ENCODE measurements at regions not wholly inside any gene's neighbourhood (a gene's known extent, or its start where the extent isn't known, plus 50 kb on each side); places are given as distances from the start of the nearest gene placed in this dataset.

DNA sequence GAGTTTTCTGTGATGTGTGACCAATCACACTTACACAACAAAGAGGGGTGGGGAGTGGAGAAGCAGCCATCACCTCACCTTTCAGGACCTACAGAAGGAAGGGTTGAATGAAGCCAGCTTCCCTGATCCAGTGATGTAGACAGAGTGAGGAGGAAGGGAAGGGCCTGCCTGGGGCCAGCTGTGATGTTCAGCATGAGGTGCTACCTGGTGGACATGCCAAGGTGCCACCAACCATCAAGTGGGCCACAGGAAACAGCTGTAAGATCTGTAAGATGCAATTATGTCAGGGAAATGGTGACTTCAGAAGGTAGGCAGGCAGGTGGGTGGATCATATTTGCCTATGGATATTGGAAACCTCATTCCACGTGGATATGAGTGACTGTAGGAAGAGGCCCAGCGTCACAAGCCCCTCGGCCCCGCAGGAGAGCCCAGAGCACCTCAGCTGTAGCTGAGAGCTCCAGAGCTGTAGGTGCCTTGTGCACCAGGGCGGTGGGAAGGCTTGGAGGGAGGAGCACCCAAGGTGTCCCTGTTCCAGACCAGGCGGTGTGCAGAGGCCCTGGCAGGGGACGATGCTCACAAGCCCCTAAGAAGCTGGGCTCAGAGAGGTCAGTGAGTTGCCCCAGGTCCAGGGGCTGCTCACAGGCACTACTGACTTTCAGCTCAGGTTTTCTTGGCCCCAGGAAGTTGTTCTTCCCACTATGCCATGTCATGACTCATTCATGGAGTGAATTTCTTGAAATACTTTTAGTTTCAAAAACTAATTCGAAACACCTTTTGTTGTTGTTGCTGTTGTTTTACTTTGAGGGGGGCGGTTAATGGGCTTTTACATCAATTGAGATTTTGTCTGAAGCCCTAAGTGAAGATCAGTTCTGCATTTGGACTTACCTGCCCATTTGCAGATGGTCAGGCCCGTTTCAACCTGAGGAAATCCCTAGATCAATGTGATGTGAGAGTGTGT is 94.2 kb upstream of the ALDH1A3 start:
- intact Hi-C loops (cut with DNase I) = no loop called here
- TF ChIP-seq POLR2A (IDR thresholded peaks at IDR 0.05) (no peak), CTCF (IDR thresholded peaks at IDR 0.05) (no peak), EP300 (IDR thresholded peaks at IDR 0.05) (no peak)
- no peaks in the 10 kb centered on the region for H3K27me3 ChIP-seq
- H3K4me1 ChIP-seq (ENCODE audit: insufficient read depth) = no peaks in the 10 kb centered on the region
- H3K9me3 ChIP-seq = no peaks in the 10 kb centered on the region
- no peak overlapping the region for H3K4me3 ChIP-seq
- H3K27ac ChIP-seq = no peak overlapping the region
- 89 to 91% (median 89%) methylated on average over 10 of the region's 10 CpGs for WGBS, 3 donors
- DNase-seq = peak in 1 of 5 donors; percentile 6
- H3K36me3 ChIP-seq = no peaks in the 10 kb centered on the region

GRCh38 chr15:100786139-100786531 is 93.5 kb upstream of the ALDH1A3 start:
- TF ChIP-seq EP300 (IDR thresholded peaks at IDR 0.05) (no peak), POLR2A (IDR thresholded peaks at IDR 0.05) (no peak), CTCF (IDR thresholded peaks at IDR 0.05) (no peak)
- WGBS, 3 donors = 90 to 95% (median 92%) methylated on average over 5 of the region's 5 CpGs
- Histone ChIP-seq H3K27ac (no peak overlapping the region), H3K36me3 (no peaks in the 10 kb centered on the region), H3K9me3 (no peaks in the 10 kb centered on the region), H3K4me1 (ENCODE audit: insufficient read depth) (no peaks in the 10 kb centered on the region), H3K4me3 (no peak overlapping the region), H3K27me3 (no peaks in the 10 kb centered on the region)
- no peak for DNase-seq
- intact Hi-C loops (cut with DNase I) = no loop called here

- Histone ChIP-seq H3K9me3 (no peaks in the 10 kb centered on the region), H3K27me3 (no peaks in the 10 kb centered on the region), H3K27ac (no peak overlapping the region), H3K36me3 (no peaks in the 10 kb centered on the region), H3K4me3 (no peak overlapping the region), H3K4me1 (ENCODE audit: insufficient read depth) (no peaks in the 10 kb centered on the region)
- WGBS, 3 donors = 88 to 93% (median 91%) methylated on average over 30 of the region's 30 CpGs
- DNase-seq = peak in 1 of 5 donors; percentile 18
- TF ChIP-seq CTCF (IDR thresholded peaks at IDR 0.05) = no peak
- TF ChIP-seq EP300 (IDR thresholded peaks at IDR 0.05) = no peak
- TF ChIP-seq POLR2A (IDR thresholded peaks at IDR 0.05) = no peak
- intact Hi-C loops (cut with DNase I) = no loop called here
Observed at GRCh38 chr15:100786901-100787566, 92.6 kb upstream of the ALDH1A3 start.

- Histone ChIP-seq H3K36me3 (no peaks in the 10 kb centered on the region), H3K27me3 (no peaks in the 10 kb centered on the region), H3K27ac (no peak overlapping the region), H3K9me3 (no peaks in the 10 kb centered on the region), H3K4me3 (no peak overlapping the region), H3K4me1 (ENCODE audit: insufficient read depth) (no peaks in the 10 kb centered on the region)
- 76 to 79% (median 79%) methylated on average over 17 of the region's 17 CpGs for WGBS, 3 donors
- intact Hi-C loops (cut with DNase I) = no loop called here
- peak in 1 of 5 donors; percentile 17 for DNase-seq
- TF ChIP-seq EP300 (IDR thresholded peaks at IDR 0.05) = no peak
- no peak for TF ChIP-seq CTCF (IDR thresholded peaks at IDR 0.05)
- TF ChIP-seq POLR2A (IDR thresholded peaks at IDR 0.05) = no peak
Observed at GRCh38 chr15:100787567-100788417, 91.8 kb upstream of the ALDH1A3 start.

All from ovary (tissue), 7 donors.